Fibroblast of pulmonary artery (primary cell): ENCODE measurements at regions not wholly inside any gene's neighbourhood (a gene's known extent, or its start where the extent isn't known, plus 50 kb on each side); places are given as distances from the start of the nearest gene placed in this dataset.

Experiments
- DNase-seq: peaks from one replicate; pipeline ENCODE4 v3.0.0-alpha.2; 2010; ENCODE audit warnings: low read depth
- H3K4me3 ChIP-seq: replicated peaks from 2 replicates; pipeline ENCODE4 v1.5.1; 2011; ENCODE audit warnings: low read depth, mild to moderate bottlenecking, control low read depth, low read length, moderate library complexity
- TF ChIP-seq, protein P1 (sequence below): IDR thresholded peaks from 2 replicates; pipeline ENCODE4 v1.5.1; 2011; ENCODE audit warnings: mild to moderate bottlenecking, control low read depth, low read length, inconsistent platforms; ENCODE audit errors: missing control alignments

DNA sequence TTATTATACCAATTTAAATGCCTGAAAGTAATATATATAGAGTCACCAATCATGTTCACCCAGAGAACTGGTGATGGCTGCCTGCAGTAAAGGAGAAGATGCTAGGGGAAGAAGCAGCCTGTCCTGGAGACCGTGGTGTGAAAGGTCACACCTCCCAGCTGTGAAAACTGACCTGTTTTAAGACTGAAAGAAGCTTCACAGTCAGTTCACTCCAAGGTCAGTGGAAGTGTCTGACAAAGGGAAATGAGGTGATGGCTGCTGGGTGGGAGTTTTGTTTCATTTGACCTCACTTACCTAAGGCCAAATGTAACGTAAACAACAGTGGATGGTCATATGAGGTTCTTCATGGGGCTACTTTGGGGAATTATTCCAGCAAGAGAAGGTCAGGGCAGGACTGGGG lies 352.1 kb upstream of the GATB start:
- TF ChIP-seq, protein P1, sequence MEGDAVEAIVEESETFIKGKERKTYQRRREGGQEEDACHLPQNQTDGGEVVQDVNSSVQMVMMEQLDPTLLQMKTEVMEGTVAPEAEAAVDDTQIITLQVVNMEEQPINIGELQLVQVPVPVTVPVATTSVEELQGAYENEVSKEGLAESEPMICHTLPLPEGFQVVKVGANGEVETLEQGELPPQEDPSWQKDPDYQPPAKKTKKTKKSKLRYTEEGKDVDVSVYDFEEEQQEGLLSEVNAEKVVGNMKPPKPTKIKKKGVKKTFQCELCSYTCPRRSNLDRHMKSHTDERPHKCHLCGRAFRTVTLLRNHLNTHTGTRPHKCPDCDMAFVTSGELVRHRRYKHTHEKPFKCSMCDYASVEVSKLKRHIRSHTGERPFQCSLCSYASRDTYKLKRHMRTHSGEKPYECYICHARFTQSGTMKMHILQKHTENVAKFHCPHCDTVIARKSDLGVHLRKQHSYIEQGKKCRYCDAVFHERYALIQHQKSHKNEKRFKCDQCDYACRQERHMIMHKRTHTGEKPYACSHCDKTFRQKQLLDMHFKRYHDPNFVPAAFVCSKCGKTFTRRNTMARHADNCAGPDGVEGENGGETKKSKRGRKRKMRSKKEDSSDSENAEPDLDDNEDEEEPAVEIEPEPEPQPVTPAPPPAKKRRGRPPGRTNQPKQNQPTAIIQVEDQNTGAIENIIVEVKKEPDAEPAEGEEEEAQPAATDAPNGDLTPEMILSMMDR: no peak
- DNase-seq: no peak
- no peak overlapping the region for H3K4me3 ChIP-seq

DNA sequence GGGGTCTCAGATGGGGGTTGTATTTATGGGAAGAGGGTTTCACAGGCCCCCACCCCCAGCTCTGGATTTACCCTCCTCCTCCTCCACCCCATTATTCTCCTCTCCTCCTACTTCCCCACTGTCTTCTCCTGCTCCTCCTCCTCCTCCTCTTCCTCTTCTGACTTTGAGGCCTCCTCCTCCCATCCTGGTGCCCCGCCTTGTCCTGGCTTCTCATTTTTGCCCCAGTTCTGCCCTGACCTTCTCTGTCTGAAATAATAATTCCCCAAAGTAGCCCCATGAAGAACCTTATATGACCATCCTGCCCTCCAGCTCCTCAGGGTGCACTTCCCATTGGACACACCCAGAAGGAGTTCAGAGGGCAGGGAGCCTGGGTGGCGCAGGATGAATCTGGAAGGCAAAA lies 351.4 kb upstream of the GATB start:
- H3K4me3 ChIP-seq: no peak overlapping the region
- TF ChIP-seq, protein P1: no peak
- DNase-seq: no peak

DNA sequence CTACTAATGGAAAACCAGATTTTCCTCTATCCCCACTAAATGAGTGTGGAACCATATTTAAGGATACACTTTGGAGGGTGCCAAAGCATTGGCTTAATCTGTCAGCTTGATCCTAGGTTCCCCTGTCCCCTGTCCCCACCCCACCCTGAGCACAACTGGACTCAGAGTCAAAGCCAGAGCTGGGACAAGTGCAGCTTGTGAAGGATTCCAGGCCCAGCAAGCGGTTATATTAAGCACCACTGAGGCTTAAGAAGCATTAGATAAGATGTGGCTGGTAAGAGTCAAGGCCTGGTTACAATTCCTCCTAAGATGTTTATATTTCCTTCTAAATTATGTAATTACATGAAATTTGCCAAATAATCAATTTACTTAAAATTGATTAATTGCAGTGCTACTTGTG lies 350.0 kb upstream of the GATB start:
- DNase-seq: no peak
- TF ChIP-seq, protein P1: no peak
- H3K4me3 ChIP-seq: no peak overlapping the region

DNA sequence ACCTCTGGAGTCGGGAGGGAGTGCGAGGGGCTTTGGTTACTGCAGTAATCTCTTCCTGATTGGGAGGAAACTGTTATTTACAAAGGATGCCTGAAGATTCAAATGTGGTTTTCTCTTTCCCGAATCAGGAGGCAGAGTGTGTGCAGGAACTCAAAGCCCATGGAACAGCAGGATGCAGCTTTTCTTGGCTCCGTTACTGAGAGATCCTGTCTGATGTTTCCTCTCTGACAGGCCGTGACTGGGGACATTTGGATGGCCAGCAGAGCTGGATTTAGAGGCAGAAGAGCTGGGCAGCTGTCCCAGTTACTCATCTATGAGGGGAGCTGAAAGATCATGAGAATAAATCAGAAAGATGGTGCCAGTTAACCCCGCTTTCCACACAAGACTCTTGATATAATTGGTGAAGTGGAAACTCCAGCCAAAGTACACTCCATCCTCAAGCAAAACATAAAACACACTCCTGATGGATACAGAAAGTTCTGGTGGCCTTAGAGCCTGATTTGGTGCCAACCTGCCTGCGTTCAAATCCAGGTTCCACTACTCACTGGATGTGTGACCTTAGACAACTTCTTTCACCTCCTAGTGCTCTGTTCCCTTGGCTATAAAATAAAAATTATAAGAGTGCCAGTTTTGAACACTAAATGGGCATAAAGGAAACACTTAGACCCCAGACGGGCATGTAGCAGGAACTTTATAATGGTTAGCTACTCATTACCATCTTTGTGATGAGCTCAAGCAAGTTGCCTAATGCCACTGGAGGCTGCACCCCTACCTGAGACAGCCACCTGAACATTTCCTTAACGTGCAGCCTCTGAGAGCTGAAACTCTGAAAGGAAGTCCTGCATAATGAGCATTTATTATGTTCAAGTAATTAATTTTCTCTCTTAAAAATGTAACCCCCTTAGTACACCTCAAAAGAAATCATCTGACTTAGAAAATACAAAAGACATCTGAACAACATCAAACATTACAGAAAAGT lies 349.0 kb upstream of the GATB start:
- no peak for DNase-seq
- no peak overlapping the region for H3K4me3 ChIP-seq
- TF ChIP-seq, protein P1: no peak

DNA sequence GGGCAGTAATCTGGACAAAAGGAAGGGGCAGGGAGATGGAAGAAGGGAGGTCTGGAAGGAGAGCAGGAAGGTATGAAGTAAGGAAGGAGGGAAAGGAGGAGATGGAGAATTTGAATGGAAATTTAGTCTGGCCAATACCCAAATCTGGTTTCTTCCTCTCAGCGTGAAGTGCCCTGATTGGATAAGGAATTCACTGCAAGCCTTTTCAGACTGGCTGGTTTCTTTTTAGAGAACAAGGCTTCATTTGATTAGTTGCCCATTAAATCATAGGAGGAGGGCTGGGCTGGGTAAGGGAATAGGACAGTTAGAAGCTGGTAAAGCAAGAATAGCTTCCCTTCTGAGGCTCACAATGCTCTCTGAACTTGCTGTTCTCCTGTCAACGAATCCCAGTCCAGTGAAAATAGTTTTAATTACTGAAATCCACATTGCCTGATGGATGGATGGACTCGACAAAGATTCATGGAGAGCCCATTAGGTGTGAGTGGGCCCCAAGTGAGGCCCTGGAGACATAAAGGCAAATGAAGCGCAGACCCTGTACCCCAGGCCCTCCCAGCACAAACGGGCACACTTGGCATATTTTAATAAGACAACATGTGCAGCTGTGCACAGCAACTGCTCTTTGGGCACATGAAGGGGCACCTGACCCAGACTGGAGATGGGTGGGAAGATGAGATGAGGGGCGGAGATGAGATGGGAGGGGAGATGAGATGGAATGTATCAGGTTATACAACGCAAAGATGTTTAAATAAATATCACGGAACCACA lies 347.1 kb upstream of the GATB start:
- TF ChIP-seq, protein P1: no peak
- DNase-seq: no peak
- H3K4me3 ChIP-seq: no peak overlapping the region

DNA sequence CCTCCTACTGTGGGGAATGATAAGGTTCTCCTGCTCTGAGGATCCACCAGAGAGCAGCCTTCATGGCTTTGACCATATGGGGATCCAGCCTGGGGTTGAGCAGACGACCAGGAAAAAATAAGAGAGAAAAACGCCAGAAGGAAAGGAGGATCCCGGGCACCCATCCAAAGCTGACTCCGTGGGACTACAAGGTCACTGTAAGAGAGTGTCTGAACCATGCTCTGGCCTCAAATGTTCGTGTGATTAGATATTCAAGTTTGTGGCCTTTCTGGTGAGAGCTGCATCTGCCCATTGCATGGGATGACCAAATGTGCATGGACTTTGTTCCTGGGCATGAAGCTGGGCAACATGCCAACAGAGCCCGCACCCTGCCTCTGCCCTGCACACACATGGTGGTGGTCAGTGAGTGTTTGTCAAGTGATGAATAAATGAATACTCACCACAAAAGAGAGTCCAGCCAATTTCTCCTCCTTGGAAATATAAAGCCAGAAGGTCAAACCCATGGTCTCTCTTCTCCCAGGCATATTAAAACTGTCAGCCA lies 346.0 kb upstream of the GATB start:
- TF ChIP-seq, protein P1: no peak
- H3K4me3 ChIP-seq: no peak overlapping the region

More for the DNA sequence above, 346.0 kb upstream of the GATB start:
- DNase-seq: no peak
